Stomach (tissue), 4 donors: ENCODE measurements at regions not wholly inside any gene's neighbourhood (a gene's known extent, or its start where the extent isn't known, plus 50 kb on each side); places are given as distances from the start of the nearest gene placed in this dataset.

Experiments
- EP300 ChIP-seq: sonication (generic); formaldehyde crosslinking; IDR thresholded peaks from one replicate; pipeline ENCODE4 v1.6.1; 2017; ENCODE audit warnings: antibody characterized with exemption
- POLR2A ChIP-seq, 4 donors: fragments of 450-650 bp; IDR thresholded peaks; one replicate each; pipeline ENCODE4 v1.6.1; 2016; ENCODE audit warnings: antibody characterized with exemption in 4 of 4, control low read depth in 2 of 4, mild to moderate bottlenecking in 1 of 4, moderate library complexity in 1 of 4
- TF ChIP-seq, protein P1 (sequence below), 7 experiments: fragments of 450-650 bp in 4 of 7; fragments of 200-600 bp in 3 of 7; sonication (generic) in 3 of 7; IDR thresholded peaks; one replicate each; pipeline ENCODE4 v1.5.1; 2016 to 2019; ENCODE audit warnings: antibody characterized with exemption in 7 of 7, control low read depth in 2 of 7, mild to moderate bottlenecking in 1 of 7

DNA sequence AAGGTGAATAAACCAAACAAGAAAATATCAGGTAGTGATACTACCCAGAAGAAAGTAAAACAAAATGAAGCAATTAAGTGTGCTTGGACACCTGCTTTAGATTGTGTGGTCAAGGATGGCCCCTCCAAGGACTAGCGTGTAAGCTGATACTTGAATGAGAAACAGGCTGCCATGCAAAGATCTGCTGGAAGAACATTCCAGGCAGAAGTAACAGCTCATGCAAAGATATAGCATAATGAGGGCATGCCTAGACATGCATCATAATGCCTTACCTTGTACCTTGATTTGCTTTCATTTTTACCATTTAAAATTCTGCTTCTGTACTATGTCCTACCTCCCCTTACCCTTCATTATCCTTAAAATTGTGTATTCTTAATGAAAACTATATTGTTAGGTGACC, 74.8 kb upstream of the HDAC9 start:
- TF ChIP-seq POLR2A (IDR thresholded peaks at IDR 0.05): no peak
- TF ChIP-seq, protein P1, sequence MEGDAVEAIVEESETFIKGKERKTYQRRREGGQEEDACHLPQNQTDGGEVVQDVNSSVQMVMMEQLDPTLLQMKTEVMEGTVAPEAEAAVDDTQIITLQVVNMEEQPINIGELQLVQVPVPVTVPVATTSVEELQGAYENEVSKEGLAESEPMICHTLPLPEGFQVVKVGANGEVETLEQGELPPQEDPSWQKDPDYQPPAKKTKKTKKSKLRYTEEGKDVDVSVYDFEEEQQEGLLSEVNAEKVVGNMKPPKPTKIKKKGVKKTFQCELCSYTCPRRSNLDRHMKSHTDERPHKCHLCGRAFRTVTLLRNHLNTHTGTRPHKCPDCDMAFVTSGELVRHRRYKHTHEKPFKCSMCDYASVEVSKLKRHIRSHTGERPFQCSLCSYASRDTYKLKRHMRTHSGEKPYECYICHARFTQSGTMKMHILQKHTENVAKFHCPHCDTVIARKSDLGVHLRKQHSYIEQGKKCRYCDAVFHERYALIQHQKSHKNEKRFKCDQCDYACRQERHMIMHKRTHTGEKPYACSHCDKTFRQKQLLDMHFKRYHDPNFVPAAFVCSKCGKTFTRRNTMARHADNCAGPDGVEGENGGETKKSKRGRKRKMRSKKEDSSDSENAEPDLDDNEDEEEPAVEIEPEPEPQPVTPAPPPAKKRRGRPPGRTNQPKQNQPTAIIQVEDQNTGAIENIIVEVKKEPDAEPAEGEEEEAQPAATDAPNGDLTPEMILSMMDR (IDR thresholded peaks at IDR 0.05): no peak
- no peak for TF ChIP-seq EP300
